ENCODE measurements at regions not wholly inside any gene's neighbourhood (a gene's known extent, or its start where the extent isn't known, plus 50 kb on each side); places are given as distances from the start of the nearest gene placed in this dataset.
"Not testable (repeated sequence)": the region's sequence is repeated elsewhere in the genome, so short reads cannot be mapped to it uniquely, and the experiment has no call there.

DNA sequence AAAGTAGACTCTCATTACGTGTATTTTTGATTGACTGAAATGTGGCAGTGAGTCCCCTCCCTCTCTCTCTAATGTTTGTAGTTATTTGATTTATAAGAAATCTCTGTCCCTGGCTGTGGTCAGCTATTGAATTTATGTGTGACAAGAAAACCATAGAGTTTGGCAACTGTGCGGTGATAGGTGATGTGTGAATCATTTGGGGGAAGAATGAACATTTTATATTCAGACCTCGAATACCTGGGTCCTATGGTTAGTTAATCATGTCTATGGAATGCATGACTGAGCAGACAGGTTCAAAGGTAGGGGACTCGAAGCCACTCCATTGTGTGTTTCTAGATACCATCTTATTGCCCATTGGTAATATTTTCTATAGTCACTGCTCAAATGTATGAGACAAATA is 712.1 kb downstream of the MECOM start:
- Histone ChIP-seq H3K36me3 (ENCODE audit: insufficient read depth, low read length) (no peaks in the 10 kb centered on the region), H3K9me3 (replicated peaks; ENCODE audit: low read length) (no peaks in the 10 kb centered on the region), H3K4me1 (ENCODE audit: control insufficient read depth, insufficient read depth, low read length) (no peaks in the 10 kb centered on the region), H3K4me3 (ENCODE audit: low read length) (no peak overlapping the region), H3K27me3 (ENCODE audit: control insufficient read depth, insufficient read depth, low read length) (no peaks in the 10 kb centered on the region), H3K9ac (ENCODE audit: low read depth, low read length) (no peak overlapping the region), H3K4me2 (ENCODE audit: low read length) (no peak overlapping the region)

DNA sequence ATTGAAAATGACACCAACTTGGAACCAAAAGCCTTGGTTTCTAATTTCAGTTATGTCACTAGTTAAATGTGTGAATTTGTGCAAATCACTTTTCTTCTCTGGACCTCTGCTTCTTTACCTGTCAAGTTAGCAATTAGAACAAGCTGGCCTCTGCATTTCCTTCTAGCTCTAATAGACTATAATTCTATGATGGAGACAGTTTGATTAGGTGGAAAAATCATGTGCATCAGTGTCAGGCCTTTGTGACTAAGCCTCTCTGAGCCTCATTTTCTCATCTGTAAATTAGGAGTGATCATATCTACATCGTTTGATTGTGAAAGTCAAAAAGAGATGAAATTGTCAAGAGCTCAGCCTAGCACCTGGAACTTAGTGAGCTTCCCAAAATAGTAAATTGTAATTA is 712.9 kb downstream of the MECOM start:
- H3K9me3 ChIP-seq (replicated peaks; ENCODE audit: low read length) = no peaks in the 10 kb centered on the region
- H3K36me3 ChIP-seq (ENCODE audit: insufficient read depth, low read length) = no peaks in the 10 kb centered on the region
- no peak overlapping the region for H3K4me2 ChIP-seq (ENCODE audit: low read length)
- no peaks in the 10 kb centered on the region for H3K4me1 ChIP-seq (ENCODE audit: control insufficient read depth, insufficient read depth, low read length)
- H3K4me3 ChIP-seq (ENCODE audit: low read length) = no peak overlapping the region
- no peak overlapping the region for H3K9ac ChIP-seq (ENCODE audit: low read depth, low read length)
- no peaks in the 10 kb centered on the region for H3K27me3 ChIP-seq (ENCODE audit: control insufficient read depth, insufficient read depth, low read length)

DNA sequence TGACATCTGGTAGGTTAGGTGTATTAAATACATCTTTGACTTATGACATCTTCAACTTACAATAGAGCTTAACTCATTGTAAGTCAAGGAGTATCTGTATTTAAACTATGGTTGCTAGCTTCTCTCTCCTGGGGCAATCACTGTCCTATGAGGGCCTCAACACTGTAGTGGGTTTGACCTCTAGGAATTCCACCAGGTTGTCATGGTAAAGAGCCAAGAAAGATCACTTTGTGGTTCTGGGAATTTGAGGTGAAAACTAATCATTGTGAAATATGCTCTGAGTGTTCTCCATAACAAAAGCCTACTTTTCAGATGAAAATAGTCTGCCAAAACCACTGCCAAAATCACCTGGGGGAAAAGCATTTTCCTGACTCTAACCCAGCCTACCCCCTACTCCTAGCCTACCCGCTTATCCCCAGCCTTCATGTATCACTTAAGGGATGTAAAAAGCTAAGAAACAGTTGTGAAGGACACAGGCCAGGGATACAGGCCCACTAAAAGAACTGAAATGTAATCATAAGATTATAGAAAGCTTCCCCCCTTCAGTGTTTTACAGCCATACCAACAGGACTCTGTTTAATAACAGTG is 723.8 kb downstream of the MECOM start:
- no peak overlapping the region for H3K9ac ChIP-seq (ENCODE audit: low read depth, low read length)
- no peaks in the 10 kb centered on the region for H3K4me1 ChIP-seq (ENCODE audit: control insufficient read depth, insufficient read depth, low read length)
- H3K4me2 ChIP-seq (ENCODE audit: low read length) = no peak overlapping the region
- H3K9me3 ChIP-seq (replicated peaks; ENCODE audit: low read length) = no peaks in the 10 kb centered on the region
- H3K36me3 ChIP-seq (ENCODE audit: insufficient read depth, low read length) = no peaks in the 10 kb centered on the region
- H3K27me3 ChIP-seq (ENCODE audit: control insufficient read depth, insufficient read depth, low read length) = no peaks in the 10 kb centered on the region
- H3K4me3 ChIP-seq (ENCODE audit: low read length) = no peak overlapping the region

DNA sequence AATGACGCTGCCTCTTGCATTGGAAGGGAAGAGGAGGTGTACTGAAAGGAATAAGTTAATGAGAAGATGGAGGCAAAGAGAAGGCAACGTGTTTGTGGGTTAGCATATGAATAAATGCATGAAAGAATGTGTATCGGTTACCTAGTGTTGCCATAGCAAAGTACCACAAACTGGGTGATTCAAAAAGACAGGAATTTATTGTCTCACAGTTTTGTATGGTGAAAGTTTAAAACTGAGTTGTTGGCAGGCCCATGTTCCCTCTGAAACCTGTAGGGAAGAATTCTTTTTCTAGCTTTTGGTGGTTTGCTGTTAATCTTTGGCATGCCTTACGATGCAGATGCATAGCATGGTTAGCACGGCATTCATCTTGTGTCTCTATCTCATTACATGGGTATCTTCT is 729.9 kb downstream of the MECOM start:
- H3K4me2 ChIP-seq (ENCODE audit: low read length) = no peak overlapping the region
- H3K4me1 ChIP-seq (ENCODE audit: control insufficient read depth, insufficient read depth, low read length) = no peaks in the 10 kb centered on the region
- no peaks in the 10 kb centered on the region for H3K9me3 ChIP-seq (replicated peaks; ENCODE audit: low read length)
- no peaks in the 10 kb centered on the region for H3K36me3 ChIP-seq (ENCODE audit: insufficient read depth, low read length)
- no peaks in the 10 kb centered on the region for H3K27me3 ChIP-seq (ENCODE audit: control insufficient read depth, insufficient read depth, low read length)
- H3K9ac ChIP-seq (ENCODE audit: low read depth, low read length) = no peak overlapping the region
- H3K4me3 ChIP-seq (ENCODE audit: low read length) = no peak overlapping the region

DNA sequence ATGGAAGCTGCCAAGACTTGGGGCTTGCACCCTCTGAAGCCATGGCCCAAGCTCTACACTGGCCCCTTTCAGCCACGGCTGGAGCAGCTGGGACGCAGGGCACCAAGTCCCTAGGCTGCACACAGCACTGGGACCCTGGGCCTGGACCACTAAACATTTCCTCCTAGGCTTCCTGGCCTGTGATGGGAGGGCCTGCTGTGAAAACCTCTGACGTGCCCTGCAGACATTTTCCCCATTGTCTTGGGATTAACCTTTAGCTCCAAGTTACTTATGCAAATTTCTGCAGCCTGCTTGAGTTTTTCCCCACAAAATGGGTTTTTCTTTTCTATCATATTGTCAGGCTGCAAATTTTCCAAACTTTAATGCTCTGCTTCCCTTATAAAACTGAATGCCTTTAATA is 733.5 kb downstream of the MECOM start:
- H3K36me3 ChIP-seq (ENCODE audit: insufficient read depth, low read length) = not testable (repeated sequence)

DNA sequence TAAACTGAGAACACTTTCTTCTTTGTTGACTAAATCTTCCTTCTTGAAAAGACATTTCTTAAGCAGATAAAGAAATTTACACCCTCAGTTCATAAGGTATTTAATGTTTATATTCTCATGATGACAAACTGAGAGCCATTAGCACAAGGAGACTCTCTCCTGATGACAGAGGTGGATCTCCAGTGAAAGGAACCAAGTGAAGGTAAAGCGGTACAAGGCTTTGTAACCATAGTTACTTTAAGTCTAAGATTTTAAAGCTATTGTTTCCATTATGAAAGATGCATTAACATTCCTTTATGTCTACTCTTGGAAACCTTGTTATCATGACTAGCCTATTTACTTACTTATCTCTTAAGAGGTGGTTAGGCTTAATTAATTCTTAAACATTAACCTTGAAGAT is 737.1 kb downstream of the MECOM start:
- Histone ChIP-seq H3K27me3 (ENCODE audit: control insufficient read depth, insufficient read depth, low read length) (no peaks in the 10 kb centered on the region), H3K9me3 (replicated peaks; ENCODE audit: low read length) (no peaks in the 10 kb centered on the region), H3K36me3 (ENCODE audit: insufficient read depth, low read length) (no peaks in the 10 kb centered on the region), H3K4me2 (ENCODE audit: low read length) (no peak overlapping the region), H3K4me3 (ENCODE audit: low read length) (no peak overlapping the region), H3K4me1 (ENCODE audit: control insufficient read depth, insufficient read depth, low read length) (no peaks in the 10 kb centered on the region), H3K9ac (ENCODE audit: low read depth, low read length) (no peak overlapping the region)

More for the DNA sequence above, 733.5 kb downstream of the MECOM start:
- not testable (repeated sequence) for H3K4me2 ChIP-seq (ENCODE audit: low read length); H3K9me3 ChIP-seq (replicated peaks; ENCODE audit: low read length); H3K4me3 ChIP-seq (ENCODE audit: low read length); H3K27me3 ChIP-seq (ENCODE audit: control insufficient read depth, insufficient read depth, low read length); H3K9ac ChIP-seq (ENCODE audit: low read depth, low read length); H3K4me1 ChIP-seq (ENCODE audit: control insufficient read depth, insufficient read depth, low read length)

DNA sequence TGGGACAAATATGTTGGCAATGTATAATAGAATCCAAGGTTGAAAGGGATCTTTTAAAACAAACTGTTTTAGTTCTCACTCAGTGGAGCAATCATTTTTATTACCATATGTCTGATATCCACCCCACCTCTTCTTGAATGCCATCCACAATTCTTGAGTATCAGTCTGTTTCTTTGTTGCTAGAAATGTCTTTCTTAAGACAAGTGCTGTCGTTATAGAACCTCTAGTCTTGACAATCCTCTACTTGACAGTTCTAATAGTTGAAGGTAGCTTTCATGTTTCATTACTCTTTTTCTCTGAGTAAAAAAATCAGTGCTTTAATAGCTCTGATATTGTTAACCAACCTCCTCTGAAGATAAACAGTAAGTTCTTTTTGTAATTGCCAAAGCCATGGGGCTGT is 737.9 kb downstream of the MECOM start:
- H3K4me2 ChIP-seq (ENCODE audit: low read length) = no peak overlapping the region
- H3K36me3 ChIP-seq (ENCODE audit: insufficient read depth, low read length) = no peaks in the 10 kb centered on the region
- no peak overlapping the region for H3K4me3 ChIP-seq (ENCODE audit: low read length)
- no peaks in the 10 kb centered on the region for H3K27me3 ChIP-seq (ENCODE audit: control insufficient read depth, insufficient read depth, low read length)
- H3K4me1 ChIP-seq (ENCODE audit: control insufficient read depth, insufficient read depth, low read length) = no peaks in the 10 kb centered on the region
- no peaks in the 10 kb centered on the region for H3K9me3 ChIP-seq (replicated peaks; ENCODE audit: low read length)
- H3K9ac ChIP-seq (ENCODE audit: low read depth, low read length) = no peak overlapping the region

DNA sequence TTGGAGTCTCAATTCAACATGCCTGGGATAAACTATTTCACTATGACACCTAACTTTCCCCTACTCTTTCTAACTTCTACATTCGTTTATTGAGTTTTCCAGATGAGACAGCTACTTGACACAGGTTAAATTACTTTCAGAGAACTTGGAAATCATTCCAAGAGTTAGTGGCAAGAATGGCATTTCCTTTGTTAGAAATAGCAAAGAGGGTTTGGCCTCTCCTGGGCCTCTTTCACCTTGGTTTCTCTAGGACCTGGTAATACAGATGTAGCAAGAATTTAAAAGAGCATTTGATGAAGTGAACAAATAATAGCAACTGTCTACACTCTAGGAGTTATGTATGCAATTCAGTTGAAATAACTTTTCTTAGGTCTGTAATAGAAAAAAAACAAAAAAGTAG is 748.9 kb downstream of the MECOM start:
- no peaks in the 10 kb centered on the region for H3K36me3 ChIP-seq (ENCODE audit: insufficient read depth, low read length)
- H3K9me3 ChIP-seq (replicated peaks; ENCODE audit: low read length) = no peaks in the 10 kb centered on the region
- H3K4me3 ChIP-seq (ENCODE audit: low read length) = no peak overlapping the region

DNA sequence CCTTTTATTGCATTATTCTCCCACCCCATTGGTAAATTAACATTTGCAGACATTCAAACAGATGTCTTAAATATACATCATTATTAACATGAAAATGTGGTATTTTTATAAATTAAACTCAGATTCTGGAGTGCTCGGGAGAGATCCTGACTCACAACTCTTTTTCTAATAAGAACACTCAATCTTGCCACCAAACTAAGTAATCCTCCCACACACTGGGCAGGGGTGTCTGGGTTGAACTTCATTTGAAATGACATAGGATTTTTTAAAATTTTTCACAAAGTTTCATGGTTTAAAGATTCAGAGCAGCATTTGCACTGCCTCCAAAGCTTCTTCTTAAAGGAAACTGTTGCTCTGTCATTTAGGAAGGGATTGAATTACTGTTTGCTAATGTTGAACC is 754.3 kb downstream of the MECOM start:
- Histone ChIP-seq H3K36me3 (ENCODE audit: insufficient read depth, low read length) (no peaks in the 10 kb centered on the region), H3K4me1 (ENCODE audit: control insufficient read depth, insufficient read depth, low read length) (peaks cover under 1% of the 10 kb centered on the region), H3K9ac (ENCODE audit: low read depth, low read length) (no peak overlapping the region), H3K4me3 (ENCODE audit: low read length) (no peak overlapping the region), H3K9me3 (replicated peaks; ENCODE audit: low read length) (no peaks in the 10 kb centered on the region), H3K27me3 (ENCODE audit: control insufficient read depth, insufficient read depth, low read length) (no peaks in the 10 kb centered on the region), H3K4me2 (ENCODE audit: low read length) (no peak overlapping the region)

More for the DNA sequence above, 748.9 kb downstream of the MECOM start:
- no peaks in the 10 kb centered on the region for H3K27me3 ChIP-seq (ENCODE audit: control insufficient read depth, insufficient read depth, low read length)
- peaks cover 7% of the 10 kb centered on the region for H3K4me1 ChIP-seq (ENCODE audit: control insufficient read depth, insufficient read depth, low read length)
- H3K4me2 ChIP-seq (ENCODE audit: low read length) = no peak overlapping the region
- H3K9ac ChIP-seq (ENCODE audit: low read depth, low read length) = no peak overlapping the region

DNA sequence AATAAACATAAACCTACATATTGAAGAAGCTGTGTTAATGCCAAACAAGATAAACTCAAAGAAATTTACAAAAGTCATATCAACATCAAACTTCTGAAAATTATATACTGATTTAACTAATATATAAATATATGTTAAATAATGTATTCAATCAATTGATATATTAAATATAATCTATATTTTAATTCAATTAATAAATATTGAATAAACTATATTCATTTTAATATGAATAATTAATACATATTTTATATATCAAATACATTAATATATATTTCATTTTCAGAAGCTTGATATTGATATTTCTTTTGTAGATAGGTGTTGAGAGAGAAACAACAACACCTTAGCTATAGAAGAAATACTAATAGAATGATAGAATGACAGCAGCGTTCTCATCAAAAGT is 768.1 kb downstream of the MECOM start:
- Histone ChIP-seq H3K36me3 (ENCODE audit: insufficient read depth, low read length) (no peaks in the 10 kb centered on the region), H3K27me3 (ENCODE audit: control insufficient read depth, insufficient read depth, low read length) (no peaks in the 10 kb centered on the region), H3K4me3 (ENCODE audit: low read length) (no peak overlapping the region), H3K4me1 (ENCODE audit: control insufficient read depth, insufficient read depth, low read length) (no peaks in the 10 kb centered on the region), H3K9ac (ENCODE audit: low read depth, low read length) (no peak overlapping the region), H3K9me3 (replicated peaks; ENCODE audit: low read length) (no peaks in the 10 kb centered on the region), H3K4me2 (ENCODE audit: low read length) (no peak overlapping the region)

DNA sequence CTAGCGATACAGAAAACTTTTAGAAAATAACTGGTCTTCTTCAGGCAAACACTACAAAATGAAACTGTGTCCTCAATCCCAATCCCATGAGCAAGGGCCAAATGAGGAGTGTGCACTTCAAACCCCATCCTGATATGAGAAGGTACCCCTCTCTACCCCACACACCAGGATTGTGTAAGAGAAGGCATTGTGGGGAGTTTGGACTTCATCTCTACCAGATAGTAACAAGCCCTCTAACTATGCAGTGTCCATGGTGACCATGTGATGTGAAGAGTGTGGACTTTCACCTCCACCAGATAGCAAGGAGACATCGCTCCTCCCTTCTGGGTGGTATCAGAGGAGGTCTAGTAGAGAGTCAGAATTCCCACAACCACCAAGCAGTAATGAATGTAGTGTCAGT is 769.3 kb downstream of the MECOM start:
- H3K4me3 ChIP-seq (ENCODE audit: low read length) = no peak overlapping the region
- no peaks in the 10 kb centered on the region for H3K27me3 ChIP-seq (ENCODE audit: control insufficient read depth, insufficient read depth, low read length)
- H3K4me2 ChIP-seq (ENCODE audit: low read length) = no peak overlapping the region
- H3K4me1 ChIP-seq (ENCODE audit: control insufficient read depth, insufficient read depth, low read length) = no peaks in the 10 kb centered on the region
- H3K36me3 ChIP-seq (ENCODE audit: insufficient read depth, low read length) = no peaks in the 10 kb centered on the region
- H3K9me3 ChIP-seq (replicated peaks; ENCODE audit: low read length) = no peaks in the 10 kb centered on the region
- no peak overlapping the region for H3K9ac ChIP-seq (ENCODE audit: low read depth, low read length)

DNA sequence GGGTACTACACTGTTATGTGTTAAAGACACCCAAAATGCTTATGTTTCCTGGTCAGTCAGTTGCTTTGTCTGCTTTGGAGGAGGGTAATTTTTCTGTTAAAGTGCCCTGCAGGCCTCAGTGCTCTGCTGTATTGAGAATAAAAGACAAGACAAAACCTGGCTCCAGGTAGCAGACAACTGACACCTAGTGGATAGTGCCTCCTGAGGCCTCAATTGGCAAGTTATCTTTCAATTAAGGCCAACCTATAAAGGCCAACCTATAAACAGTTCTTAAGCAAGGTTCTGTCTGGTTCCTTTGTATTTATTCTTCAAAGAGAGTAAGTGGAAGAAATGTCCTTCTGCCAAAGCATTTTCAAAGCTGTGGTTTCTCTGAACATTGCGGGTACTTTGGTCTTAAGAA is 773.8 kb downstream of the MECOM start:
- H3K27me3 ChIP-seq (ENCODE audit: control insufficient read depth, insufficient read depth, low read length) = no peaks in the 10 kb centered on the region
- no peaks in the 10 kb centered on the region for H3K9me3 ChIP-seq (replicated peaks; ENCODE audit: low read length)
- no peak overlapping the region for H3K4me3 ChIP-seq (ENCODE audit: low read length)
- H3K4me2 ChIP-seq (ENCODE audit: low read length) = no peak overlapping the region
- H3K4me1 ChIP-seq (ENCODE audit: control insufficient read depth, insufficient read depth, low read length) = peaks cover 18% of the 10 kb centered on the region
- H3K9ac ChIP-seq (ENCODE audit: low read depth, low read length) = no peak overlapping the region
- H3K36me3 ChIP-seq (ENCODE audit: insufficient read depth, low read length) = no peaks in the 10 kb centered on the region

Measured in skeletal muscle satellite cell (primary cell).